ENCODE measurements at regions not wholly inside any gene's neighbourhood (a gene's known extent, or its start where the extent isn't known, plus 50 kb on each side); places are given as distances from the start of the nearest gene placed in this dataset.

DNA sequence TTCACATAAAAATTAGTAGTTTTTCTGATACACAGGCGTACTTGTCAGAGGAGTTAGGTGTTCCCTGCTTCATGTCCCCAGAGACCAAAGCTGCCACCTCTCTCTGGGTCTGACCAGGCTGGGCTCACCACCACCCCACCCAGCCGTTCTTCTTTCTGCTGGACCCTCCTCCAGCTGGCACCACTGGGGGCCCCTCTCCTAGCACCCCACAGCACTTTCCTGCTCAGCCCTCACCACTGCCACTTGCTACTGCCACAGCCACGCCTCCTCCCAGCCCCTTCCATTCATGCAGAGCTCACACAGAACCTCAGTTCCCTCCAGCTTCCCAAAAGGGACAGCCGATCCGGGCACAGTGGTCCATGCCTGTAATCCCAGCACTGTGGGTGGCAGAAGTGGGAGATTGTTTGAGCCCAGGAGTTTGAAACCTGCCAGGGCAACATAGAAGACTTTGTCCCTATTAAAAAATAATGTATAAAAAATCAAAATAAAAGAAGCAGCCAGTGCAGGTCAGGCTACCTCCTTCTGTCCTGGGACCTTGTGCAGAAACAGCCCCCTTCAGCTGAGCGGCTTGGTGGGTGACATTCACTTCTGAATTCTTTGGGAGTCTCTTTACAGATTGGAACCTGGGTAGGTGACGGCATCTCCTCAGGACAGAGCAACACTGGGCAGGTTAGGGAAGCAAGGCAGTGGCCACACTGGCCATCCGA, 208.3 kb downstream of the TOMM20 start:
- ATAC-seq = no peak
- Histone ChIP-seq H3K9me2 (ENCODE audit: insufficient read depth) (no peaks in the 10 kb centered on the region), H3K27ac (ENCODE audit: low read depth, low read length) (no peak overlapping the region), H3K4me3 (replicated peaks in 1 of 2; ENCODE audit: low read depth in 1 of 2, low read length in 2 of 2) (no peak overlapping the region), H3K4me1 (ENCODE audit: control insufficient read depth in 1 of 2, insufficient read depth in 2 of 2, low read length in 2 of 2) (no peaks in the 10 kb centered on the region; a peak in 1 of 4 replicates), H4K20me1 (ENCODE audit: insufficient read depth) (no peaks in the 10 kb centered on the region), H3K36me3 (ENCODE audit: control insufficient read depth in 1 of 2, insufficient read depth in 2 of 2, low read length in 2 of 2) (no peaks in the 10 kb centered on the region), H3K4me2 (ENCODE audit: low read length) (no peak overlapping the region), H3K27me3 (ENCODE audit: insufficient read depth, low read length) (no peaks in the 10 kb centered on the region), H3K9me3 (ENCODE audit: control insufficient read depth in 1 of 2, insufficient read depth in 1 of 2, low read depth in 1 of 2, low read length in 2 of 2) (no peaks in the 10 kb centered on the region), H3K79me2 (ENCODE audit: insufficient read depth, low read length) (no peaks in the 10 kb centered on the region), H3K9ac (ENCODE audit: low read length) (no peak overlapping the region), H2AFZ (ENCODE audit: low read depth, low read length, poor library complexity, severe bottlenecking) (no peak overlapping the region)
- ChIA-PET POLR2A (no interaction called here), RAD21 (ENCODE audit: low non-redundant PET in 1 of 2, low total read pairs in 2 of 2, uncharacterized antibody in 2 of 2, unreplicated experiment in 2 of 2) (no interaction called here), CTCF (no interaction called here)
- DNase-seq (ENCODE audit: low read depth, low spot score) = no peak
- intact Hi-C loops (cut with micrococcal nuclease) = no loop called here
- BruUV-seq (replicated peaks) = no TSS peak
- TF ChIP-seq ZNF274 (IDR thresholded peaks at IDR 0.05; ENCODE audit: low read depth, low read length) (no peak), RAD21 (IDR thresholded peaks at IDR 0.05; ENCODE audit: low read depth) (no peak), JUND (IDR thresholded peaks at IDR 0.05) (no peak), YY1 (IDR thresholded peaks at IDR 0.05; ENCODE audit: extremely low read depth, insufficient replicate concordance, low read depth, low read length) (no peak), TCF7L2 (IDR thresholded peaks at IDR 0.05; ENCODE audit: borderline replicate concordance, extremely low read depth, insufficient read depth, insufficient read length) (no peak), POLR2AphosphoS5 (IDR thresholded peaks at IDR 0.05; ENCODE audit: low read depth, low read length) (no peak)
- TF ChIP-seq, protein P1, sequence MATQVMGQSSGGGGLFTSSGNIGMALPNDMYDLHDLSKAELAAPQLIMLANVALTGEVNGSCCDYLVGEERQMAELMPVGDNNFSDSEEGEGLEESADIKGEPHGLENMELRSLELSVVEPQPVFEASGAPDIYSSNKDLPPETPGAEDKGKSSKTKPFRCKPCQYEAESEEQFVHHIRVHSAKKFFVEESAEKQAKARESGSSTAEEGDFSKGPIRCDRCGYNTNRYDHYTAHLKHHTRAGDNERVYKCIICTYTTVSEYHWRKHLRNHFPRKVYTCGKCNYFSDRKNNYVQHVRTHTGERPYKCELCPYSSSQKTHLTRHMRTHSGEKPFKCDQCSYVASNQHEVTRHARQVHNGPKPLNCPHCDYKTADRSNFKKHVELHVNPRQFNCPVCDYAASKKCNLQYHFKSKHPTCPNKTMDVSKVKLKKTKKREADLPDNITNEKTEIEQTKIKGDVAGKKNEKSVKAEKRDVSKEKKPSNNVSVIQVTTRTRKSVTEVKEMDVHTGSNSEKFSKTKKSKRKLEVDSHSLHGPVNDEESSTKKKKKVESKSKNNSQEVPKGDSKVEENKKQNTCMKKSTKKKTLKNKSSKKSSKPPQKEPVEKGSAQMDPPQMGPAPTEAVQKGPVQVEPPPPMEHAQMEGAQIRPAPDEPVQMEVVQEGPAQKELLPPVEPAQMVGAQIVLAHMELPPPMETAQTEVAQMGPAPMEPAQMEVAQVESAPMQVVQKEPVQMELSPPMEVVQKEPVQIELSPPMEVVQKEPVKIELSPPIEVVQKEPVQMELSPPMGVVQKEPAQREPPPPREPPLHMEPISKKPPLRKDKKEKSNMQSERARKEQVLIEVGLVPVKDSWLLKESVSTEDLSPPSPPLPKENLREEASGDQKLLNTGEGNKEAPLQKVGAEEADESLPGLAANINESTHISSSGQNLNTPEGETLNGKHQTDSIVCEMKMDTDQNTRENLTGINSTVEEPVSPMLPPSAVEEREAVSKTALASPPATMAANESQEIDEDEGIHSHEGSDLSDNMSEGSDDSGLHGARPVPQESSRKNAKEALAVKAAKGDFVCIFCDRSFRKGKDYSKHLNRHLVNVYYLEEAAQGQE (IDR thresholded peaks at IDR 0.05; ENCODE audit: low read depth) = no peak
